ENCODE measurements at regions not wholly inside any gene's neighbourhood (a gene's known extent, or its start where the extent isn't known, plus 50 kb on each side); places are given as distances from the start of the nearest gene placed in this dataset.

DNA sequence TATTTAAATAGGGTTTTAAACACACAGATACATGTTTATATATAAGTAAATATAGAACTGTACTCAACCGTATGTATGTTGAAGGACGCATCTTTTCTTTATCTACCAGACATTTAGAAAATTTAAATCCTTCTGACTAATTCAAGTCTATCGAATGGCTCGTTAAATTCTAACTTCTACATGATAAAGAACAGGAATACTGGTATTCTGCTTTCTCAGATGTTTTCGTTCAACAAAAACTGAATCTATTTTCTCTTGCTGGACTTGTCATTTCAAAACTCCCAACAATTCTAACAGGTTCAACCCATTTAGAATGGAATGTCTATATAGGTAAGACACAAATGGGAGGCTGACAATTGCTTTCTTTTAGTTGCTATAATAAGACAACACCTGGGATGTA is 978.3 kb upstream of the ADGRL3 start:
- no peak for DNase-seq

DNA sequence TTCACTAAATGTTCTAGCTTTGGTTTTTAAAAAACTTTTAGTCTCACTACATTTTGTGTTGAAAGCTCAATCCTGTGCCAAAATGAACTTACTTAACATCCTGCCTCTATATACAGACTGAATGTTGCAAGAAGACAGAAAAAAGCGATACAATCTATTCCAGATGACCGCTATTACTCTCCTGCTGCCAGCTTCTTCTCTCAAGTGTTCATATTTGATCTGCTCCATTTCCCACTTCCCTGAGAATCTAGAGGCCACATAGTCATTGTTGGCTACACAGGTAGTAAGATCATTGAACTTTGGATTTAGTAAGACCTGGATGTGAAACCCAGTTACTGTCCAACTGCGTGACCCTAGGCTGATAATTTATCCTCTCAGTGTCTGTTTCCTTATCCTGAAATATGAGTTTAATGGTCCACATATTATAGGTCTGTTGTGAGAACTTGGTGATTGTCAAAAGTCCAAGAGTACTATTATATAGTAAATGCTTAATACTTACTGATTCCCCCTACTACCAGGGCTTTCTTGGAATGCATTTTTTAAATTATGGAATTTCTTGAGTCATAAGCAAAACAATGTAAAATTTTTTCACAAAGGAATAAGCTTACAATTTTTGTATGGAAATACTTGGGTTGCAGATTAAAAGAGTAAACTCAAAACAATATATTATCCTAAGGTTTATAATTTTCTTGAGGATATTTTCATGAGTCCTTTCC is 976.8 kb upstream of the ADGRL3 start:
- no peak for DNase-seq

DNA sequence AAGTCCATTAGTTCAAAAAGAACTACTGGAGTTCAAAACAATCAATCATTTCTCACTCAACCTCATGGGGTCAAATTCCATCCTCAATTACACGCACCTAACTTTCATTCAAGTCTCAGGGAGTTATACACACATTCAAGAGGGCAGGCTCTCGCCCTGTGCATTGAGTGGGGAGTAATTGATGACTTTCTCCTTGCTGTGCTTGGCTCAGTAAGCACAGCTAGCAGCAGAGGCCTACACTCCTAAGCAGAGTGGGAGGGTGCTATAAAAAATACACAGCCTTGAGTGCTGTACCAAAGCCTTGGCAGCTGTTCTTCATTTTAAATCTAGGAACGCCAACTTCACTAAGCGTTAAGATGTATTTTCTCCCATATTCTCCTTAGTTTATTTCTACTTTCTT is 958.3 kb upstream of the ADGRL3 start:
- DNase-seq, result no peak

DNA sequence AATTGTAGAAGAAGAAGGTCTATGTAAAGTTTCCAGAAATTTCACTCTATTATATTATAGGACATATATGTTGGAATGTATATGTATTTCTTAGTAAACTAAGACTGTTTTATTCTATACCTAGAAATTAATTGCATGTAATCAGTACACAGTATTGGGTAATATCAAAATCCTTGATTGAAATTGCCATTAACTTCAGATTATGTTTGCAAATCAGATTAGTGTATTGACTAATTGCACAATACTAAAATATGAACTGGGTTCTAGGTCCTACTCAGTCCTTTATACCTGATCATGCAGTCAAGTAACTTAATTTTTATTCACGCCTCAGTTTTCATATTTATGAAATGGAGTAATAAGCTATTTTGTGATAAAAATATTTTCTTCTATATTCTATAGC is 950.3 kb upstream of the ADGRL3 start:
- no peak for DNase-seq

DNA sequence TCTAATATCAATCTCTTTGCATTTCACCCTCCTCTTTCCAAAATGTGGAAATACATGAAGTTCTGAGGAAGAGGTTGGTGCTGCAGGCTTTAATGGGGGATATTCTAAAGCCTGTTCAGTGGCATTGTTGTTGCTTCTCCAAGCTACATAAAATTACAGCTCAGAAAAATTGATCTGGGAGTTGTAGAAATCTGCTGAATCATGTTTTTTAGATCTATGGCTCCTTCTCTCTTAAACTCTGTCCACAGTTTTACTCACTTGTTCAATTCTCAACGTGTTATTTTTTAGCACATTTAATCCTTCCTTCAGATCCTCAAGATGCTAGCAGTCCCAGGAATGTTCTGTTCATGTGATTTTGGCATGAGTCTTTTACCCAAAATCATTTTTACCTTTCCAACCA is 949.5 kb upstream of the ADGRL3 start:
- DNase-seq, result no peak

DNA sequence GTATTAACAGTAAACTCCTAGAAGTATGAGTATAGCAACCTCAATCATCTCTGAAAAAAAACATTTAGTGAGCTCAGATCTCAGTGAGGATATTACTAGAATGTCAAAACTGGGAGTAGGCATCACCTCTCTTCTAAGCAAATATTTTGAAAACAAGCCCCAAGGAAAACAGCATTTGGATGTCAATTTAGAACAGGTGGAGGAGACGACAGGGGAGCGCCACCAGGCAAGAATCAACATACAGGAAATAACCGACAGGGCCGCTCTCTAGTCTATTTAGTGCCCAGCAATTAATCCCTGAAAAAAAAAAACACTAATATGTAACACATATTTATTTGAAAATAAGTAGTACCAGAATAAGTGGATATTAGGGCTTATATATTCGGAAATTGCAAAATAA is 940.3 kb upstream of the ADGRL3 start:
- DNase-seq, result no peak

DNA sequence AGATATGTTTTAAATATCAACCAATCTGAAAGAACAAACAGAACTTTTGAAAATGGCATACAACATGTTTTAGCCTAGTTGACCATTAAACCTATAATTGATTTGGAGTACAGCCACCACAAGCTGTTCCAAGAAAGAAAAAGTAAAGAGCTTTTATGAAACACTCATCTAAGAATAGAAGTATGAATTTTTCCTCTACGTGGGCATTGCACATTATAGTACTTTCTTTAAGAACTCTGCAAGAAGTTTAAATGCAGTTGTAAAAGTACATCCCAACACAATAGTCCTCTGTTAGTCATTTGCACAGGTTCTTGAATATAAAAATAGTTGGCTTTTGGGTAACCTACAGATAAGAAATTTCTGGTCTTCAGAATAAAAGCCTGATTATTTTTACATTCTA is 933.6 kb upstream of the ADGRL3 start:
- DNase-seq, result no peak

DNA sequence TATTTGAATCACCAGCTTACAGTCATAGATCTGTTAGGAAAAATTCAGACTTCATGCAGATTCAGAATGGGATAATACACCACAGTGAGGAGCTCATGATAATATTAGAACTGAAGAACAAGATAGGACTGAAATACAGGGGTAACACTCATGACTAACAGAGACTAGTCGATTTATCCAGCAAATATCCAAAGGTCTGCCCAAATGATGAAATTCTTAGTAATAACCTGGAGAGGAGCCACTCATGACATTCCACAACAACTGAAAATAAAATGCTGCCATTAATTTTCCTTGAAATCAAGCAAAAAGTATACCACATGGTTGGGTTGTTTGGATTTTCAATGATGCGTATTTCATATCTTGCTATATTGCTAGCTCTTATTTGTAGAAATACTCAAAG is 903.7 kb upstream of the ADGRL3 start:
- DNase-seq, result peak; percentile 2

DNA sequence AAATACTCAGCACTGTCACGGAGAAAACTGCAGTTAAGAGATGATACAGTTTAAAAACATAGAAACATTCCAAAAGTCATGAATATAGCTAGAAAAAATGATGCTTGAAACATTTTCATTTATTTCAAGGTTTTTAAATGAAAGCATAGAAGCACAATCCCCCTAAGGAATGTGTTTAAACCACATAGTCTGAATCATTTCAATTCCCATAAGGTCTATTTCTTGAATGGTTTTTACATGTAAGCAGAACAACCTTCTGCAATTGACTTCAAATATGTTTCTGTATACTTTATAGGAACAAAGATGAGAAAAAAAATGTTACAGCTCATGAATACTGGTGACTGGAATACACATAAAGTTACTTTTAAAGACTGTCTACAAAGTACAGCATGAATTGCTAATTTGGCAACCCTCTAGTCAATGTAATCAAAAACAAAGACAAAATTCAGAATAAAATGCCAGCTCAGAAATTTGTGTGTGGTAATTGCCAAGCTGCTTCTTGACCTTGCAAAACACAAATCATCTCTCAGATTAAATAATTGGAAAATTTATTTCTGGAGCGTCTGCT is 886.4 kb upstream of the ADGRL3 start:
- no peak for DNase-seq

DNA sequence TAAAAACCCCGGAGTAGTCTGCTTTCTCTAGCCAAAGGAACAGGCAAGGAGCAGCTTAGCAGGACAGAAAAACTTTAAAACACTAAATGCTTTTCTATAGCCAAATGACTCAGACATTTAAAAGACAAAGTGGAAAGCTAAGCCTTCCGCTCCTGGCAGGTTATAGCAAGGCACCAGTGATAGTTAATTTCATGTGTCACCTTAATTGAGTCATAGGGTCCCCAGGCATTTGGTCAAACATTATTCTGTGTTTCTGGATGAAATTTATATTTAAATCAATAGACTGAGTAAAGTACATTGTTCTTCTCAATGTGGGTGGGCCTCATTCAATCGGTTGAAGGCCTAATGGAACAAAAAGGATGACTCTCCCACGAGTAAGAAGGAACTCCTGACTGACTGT is 885.7 kb upstream of the ADGRL3 start:
- DNase-seq, result no peak

DNA sequence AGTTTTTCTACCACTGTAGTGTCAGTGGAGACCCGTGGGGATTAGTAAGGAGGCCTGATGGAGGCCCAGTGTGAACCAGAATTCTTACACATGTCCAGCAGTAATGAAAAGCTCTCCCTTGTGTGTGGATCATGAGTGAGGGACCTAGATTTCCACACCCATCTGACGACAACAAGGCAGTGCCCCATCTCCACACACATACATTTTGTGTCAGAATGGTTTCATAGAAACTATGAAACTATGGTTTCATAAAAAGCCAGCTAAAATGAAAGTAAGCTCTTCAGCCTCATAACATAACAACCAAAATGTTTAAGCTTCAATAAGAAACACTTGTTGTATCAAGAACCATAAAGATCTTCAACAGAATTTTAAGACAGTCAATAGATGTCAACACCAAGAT is 884.5 kb upstream of the ADGRL3 start:
- DNase-seq, result no peak

DNA sequence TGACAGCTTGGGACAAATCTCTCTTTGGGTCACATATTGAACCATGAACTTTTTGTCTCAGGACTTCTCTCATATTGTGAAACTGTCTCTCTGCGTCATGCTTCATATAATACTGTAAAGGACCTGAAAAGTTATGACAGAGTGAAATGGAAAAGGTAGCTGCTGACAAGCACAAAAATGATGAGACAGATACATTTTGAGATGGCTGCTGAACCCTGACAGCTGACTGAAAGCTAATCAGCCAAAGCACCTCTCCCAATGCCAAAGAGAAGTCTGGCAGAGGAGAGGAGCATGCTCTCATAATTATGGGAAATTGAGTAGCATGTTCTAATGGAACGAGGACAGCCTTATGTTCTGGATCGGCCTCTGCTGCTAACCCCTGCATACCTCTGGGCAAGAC is 873.4 kb upstream of the ADGRL3 start:
- DNase-seq, result no peak

DNA sequence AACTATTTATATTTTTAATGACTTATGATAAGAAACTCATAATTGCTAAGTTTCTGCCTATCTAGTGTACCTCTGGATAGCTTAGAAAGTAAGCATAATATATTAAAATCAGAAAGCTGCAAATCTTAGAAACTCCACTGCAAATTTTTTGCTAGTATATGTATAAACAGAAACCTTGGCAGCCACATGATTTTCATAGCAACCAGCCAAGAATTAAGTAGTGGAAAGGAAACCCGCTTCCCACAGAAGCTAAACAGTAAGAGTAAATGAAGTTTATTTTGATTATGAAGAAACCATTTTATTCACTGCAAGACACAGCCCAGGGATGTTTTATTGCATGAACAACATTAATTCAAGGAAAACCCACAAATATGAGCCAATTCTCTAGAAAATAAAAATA is 872.5 kb upstream of the ADGRL3 start:
- DNase-seq, result no peak

DNA sequence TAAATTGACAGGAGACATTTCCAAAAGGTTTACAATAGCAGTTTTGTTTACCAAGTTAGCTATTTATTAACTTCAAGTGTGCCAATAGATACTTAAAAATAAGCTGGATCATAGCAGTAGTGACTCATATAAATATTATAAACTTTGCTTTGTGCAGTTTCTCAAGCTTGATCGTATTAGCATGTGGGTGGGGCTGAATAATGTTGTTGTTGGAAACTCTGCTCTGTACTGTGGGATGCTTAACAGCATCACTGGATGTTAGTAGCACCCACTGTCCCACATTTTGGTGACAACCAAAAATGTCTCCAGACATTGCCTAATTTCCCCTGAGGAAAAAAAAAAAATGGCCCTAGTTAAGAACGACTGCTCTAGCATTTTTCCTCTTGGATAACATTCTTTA is 855.2 kb upstream of the ADGRL3 start:
- DNase-seq, result no peak

DNA sequence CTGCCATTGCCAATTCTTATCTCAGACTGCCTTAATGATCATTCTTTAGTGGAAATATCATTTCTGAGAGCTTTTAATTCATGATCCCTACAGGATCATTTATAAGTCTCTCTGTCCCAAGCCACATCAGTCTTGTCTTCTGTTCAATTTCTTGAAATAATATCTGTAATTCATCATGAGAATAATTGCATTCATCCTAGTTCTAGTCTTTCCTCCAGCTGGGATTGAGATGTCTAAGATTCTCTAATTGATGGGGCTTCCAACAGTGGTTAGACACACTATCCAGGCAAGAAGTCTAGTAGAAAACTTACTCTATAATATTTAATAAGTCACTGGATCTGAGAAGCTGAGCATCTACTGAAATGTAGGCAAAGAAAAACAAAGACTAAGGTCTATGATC is 854.7 kb upstream of the ADGRL3 start:
- no peak for DNase-seq

DNA sequence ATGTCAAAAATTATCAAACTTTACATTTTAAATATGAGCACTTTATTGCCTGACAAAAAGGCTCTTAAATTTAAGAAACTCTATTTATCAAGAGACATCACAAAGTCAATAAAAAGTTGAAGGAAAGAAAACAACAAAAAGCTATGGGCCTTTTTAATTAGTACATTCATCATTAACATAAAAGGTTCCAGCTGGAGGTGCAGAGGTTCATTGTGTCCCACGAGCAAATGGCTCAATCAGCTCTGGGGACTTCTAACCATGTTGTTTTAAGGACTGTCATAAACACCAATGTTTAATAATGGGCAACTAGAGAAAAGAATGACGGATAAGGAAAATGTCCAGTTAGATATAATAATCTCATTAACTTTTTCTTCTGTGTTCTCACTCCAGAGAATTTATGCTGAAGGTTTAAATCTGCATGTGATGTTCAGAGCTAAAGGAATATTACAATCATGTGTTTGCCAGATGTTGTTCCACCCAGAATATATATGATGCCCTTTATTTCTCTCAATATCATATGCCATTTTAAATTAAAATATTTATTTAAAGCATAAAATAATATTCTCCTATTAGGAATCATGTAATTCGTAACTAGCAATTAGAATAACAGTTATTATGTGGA is 840.3 kb upstream of the ADGRL3 start:
- no peak for DNase-seq

DNA sequence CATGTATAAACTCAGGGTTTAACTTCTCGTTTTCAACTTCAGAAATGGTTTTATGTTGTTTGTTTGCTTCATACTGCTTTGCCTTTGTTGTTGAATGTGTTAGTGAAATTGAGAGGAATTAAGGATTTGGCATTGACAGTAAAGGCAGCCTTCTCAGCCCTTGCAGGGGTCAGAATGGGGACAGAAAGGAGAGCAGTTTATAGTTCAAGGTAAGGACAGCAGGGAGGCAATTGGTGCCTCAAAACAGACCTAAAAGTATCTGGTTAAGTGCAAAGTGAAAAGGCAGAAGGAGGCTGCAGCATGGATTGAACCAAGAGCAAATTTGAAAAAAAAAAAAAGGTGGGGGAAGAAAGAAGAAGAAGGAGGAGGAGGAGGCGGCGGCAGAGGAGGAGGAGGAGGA is 835.0 kb upstream of the ADGRL3 start:
- DNase-seq, result no peak

DNA sequence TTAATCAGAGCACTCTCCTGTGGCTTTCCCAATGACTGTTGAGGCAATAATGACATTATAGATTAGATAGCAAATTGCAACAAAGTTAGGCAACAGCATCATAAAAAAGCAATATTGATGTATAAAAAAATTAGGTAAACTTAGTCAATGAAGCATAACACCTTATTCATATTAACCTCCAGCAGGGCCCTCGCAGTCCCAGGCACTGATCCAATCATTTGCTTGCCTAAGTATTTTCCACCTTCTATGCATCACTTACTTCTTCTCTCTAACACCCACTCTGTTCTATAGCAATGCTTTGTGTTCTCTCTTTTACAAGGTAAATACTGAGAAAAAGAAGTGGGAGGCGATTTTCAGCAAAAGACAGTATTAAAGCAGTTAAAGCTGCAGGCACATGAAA is 833.5 kb upstream of the ADGRL3 start:
- no peak for DNase-seq

DNA sequence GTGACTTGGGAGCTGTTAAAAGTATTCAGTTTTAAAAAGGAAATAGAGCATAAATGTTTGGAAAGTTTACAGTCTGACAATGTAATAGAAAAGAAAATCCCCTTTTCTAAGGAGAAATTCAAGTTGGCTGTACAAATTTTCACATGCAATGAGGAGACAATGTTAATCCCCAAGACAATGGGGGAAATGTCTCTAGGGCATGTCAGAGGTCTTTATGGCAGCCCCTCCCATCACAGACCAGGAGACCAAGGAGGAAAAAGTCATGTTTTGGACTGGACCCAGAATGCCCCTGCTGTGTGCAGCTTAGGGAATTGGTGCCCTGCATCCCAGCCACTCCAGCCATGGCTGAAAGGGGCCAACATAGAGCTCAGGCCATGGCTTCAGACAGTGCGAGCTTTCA is 831.1 kb upstream of the ADGRL3 start:
- no peak for DNase-seq

DNA sequence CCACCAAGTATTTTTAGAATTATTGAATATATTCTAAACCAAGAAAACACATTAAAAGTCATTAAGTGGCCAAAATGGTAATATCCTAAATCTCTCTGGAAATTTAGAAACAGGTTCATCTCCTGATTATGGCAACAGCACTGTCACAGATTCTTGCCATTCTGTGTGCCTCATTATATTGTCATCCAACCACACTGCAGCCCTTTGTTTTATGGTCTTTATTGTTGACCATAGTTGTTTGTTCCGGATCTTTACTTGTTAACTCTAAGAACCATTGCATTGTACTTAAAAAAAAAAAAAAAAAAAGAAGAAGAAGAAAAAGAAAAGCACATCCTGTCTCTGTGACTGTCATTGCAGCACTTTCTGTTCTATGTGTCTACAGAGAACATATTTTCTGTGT is 822.1 kb upstream of the ADGRL3 start:
- no peak for DNase-seq

DNA sequence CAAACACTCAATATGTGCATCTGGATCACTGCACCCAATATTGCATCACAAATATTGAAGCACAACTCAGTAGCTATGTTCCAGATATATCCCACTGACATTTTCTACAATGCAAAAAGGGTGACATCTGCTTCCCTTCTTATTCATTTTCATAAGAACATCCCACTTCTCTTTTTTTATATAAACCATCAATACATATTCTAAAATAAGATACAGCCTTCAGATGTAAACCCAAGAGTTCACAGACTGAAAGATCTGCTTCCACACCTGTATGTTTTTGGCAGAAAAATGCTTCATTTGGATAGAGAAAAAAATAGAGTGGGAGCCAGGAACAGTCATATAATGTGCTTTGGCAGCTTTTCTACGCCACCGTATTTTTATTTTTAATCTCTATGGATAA is 815.6 kb upstream of the ADGRL3 start:
- DNase-seq, result no peak

DNA sequence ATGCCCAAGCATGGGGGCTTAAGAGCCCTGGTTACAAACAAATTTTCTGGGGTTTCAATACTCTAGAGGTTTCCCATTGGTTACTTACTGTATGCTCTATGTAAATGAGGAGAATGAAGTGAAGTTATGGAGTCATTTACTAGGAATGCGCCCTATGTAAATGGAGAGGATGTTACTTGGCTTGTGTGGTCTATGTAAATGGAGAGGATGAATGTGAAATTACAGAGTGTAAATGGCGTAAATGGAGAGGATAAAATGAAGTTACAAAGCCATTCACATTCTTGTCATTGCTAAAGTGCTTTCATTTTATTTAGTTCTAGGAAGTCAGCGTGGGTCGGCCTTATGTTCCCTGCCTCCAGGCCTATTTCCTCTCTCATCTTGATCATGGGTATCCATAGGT is 810.5 kb upstream of the ADGRL3 start:
- no peak for DNase-seq

DNA sequence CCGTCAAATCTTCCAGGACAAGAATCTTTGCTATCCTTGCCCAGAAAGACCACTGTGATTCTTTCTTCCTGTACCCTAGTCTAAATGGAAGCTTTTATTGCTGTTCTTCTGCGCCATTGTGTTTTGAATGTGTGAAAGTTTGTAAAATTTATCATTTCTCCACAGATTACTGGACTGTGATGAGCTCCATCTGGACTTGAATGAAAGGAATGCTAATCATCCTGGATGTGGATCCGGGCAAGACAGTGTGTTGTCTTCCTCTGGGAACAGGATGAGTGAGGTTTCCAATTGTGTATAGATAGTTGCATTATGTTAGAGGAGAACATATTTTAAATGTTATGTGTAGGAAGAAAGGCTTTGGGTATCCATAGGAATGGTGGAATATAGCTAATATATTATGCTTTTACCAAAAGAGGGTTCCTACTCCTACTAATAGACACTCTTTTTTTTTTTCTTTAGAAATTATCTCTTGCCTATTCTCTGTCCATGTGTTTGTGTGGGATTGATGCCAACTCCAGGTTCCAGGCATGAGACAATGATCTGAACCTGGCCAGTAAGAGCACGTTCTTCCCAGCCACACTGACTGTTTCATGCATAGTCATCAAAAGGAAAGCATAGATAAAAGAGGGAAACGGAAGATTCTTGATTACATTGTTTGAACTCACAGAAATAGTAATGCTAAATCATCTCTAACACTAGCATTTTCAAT is 803.6 kb upstream of the ADGRL3 start:
- DNase-seq, result peak; percentile 37

DNA sequence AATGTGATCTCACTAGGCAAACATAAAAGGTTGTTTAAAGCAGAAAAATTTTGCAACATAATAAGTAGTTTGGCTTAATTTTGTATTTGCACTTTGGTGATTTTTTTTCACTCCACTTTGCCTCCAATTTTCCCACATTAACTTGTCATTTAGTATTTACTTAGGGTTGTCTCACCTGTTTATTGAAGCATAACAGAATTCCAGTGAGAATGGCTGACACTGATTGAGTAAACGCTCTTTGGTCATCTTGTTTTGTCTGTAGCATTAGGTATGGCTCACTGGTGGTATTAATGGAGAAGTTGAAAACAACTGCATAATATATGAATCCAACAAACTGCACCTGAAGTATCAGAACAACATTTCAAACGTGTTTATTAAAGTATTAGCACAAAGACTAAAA is 799.5 kb upstream of the ADGRL3 start:
- DNase-seq, result no peak

Measured in OCI-M1 (cell line).